ENCODE measurements at regions not wholly inside any gene's neighbourhood (a gene's known extent, or its start where the extent isn't known, plus 50 kb on each side); places are given as distances from the start of the nearest gene placed in this dataset.

DNA sequence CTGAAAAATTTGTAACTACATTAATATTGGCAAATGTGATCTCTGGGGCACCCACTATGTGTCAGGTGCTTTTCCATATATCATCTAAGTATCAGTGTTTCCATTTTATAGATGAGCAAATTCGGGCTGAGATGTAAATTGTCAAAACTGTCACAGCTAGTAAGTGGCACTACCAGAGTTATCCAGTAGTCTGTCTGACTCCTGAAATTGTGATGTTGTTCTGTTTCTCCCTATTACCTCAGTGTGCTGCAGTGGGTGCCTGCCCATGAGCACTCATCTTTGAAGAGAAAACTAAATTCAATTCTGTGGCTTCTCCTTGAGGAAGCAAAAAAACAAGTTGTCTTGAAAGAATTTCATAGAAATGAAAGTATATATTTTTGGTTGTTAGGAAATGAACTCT lies 467.4 kb upstream of the FANCL start:
- TF ChIP-seq, protein P1, sequence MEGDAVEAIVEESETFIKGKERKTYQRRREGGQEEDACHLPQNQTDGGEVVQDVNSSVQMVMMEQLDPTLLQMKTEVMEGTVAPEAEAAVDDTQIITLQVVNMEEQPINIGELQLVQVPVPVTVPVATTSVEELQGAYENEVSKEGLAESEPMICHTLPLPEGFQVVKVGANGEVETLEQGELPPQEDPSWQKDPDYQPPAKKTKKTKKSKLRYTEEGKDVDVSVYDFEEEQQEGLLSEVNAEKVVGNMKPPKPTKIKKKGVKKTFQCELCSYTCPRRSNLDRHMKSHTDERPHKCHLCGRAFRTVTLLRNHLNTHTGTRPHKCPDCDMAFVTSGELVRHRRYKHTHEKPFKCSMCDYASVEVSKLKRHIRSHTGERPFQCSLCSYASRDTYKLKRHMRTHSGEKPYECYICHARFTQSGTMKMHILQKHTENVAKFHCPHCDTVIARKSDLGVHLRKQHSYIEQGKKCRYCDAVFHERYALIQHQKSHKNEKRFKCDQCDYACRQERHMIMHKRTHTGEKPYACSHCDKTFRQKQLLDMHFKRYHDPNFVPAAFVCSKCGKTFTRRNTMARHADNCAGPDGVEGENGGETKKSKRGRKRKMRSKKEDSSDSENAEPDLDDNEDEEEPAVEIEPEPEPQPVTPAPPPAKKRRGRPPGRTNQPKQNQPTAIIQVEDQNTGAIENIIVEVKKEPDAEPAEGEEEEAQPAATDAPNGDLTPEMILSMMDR (IDR thresholded peaks at IDR 0.05; ENCODE audit: unreplicated experiment), result no peak
- H3K27ac Mint-ChIP-seq, result no peak overlapping the region
- DNase-seq (ENCODE audit: low spot score in 2 of 2, unreplicated experiment in 2 of 2), result no peak
- no peak overlapping the region for H3K4me3 Mint-ChIP-seq
- H3K9me3 Mint-ChIP-seq, result no peaks in the 10 kb centered on the region
- H3K27me3 Mint-ChIP-seq (ENCODE audit: low read depth), result no peaks in the 10 kb centered on the region
- H3K36me3 Mint-ChIP-seq, result no peaks in the 10 kb centered on the region
- no peaks in the 10 kb centered on the region for H3K4me1 Mint-ChIP-seq

DNA sequence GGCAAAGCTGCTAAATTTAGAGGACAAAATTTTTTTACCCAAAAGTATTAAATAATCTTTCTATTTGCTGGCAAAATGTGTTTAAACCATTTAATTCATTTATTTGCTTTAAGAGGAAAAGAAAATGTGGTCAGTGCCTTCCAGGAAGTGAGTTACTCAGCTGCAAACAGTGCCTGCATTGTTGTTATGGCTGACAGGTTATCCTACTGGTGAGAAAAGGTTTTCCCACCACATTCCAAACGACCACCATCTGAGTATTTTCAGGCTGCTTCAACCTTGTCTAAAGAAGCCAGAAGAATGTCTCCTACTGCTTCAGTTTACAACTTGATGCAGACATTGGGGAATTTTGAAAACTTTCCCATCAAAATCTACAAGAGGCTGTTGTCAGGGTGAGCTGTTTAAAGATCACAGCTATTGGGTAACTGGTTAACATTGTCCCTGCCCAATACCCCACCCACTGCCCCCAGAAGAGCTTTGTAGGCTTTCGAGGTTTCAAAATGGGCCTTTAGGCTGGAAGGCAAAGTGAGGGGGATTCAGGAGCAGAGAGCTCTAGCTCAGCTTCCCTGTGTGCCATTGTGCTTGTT lies 461.3 kb upstream of the FANCL start:
- Mint-ChIP-seq H3K4me1 (no peaks in the 10 kb centered on the region), H3K36me3 (no peaks in the 10 kb centered on the region), H3K4me3 (no peak overlapping the region), H3K27me3 (ENCODE audit: low read depth) (no peaks in the 10 kb centered on the region), H3K9me3 (no peaks in the 10 kb centered on the region), H3K27ac (no peak overlapping the region)
- TF ChIP-seq, protein P1 (IDR thresholded peaks at IDR 0.05; ENCODE audit: unreplicated experiment), result no peak
- DNase-seq (ENCODE audit: low spot score in 2 of 2, unreplicated experiment in 2 of 2), result no peak

DNA sequence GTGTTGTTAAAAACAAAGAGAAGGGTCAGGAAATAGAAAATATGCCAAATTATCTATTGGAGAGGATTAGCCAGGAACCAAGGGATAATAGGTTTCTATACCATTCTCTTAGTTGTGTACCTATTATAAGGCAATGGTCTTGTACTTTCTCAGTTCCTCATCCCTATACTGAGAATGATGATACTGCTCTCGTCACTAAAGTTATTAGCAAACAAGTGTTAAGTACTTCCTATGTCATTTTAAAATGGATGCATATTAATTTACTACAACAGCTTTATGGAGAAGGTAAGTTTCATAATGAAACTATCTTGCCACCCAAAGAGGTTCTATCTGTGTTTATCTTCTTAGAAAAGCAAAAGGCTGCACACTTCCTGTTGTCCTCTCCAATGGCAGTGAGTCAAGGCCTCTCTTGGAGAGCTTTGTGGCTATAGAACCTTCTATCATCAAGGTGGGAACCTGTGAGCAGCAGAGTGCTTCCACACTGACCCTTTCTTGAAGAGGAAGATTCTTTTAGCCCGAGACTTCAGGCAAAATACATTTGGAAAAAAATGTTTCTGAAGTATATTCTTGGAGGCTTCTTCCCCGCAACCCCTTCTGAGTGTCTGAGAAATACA lies 460.7 kb upstream of the FANCL start:
- TF ChIP-seq, protein P1 (IDR thresholded peaks at IDR 0.05; ENCODE audit: unreplicated experiment), result no peak
- Mint-ChIP-seq H3K36me3 (no peaks in the 10 kb centered on the region), H3K27me3 (ENCODE audit: low read depth) (no peaks in the 10 kb centered on the region), H3K4me1 (no peaks in the 10 kb centered on the region), H3K4me3 (no peak overlapping the region), H3K9me3 (no peaks in the 10 kb centered on the region), H3K27ac (no peak overlapping the region)
- no peak for DNase-seq (ENCODE audit: low spot score in 2 of 2, unreplicated experiment in 2 of 2)

DNA sequence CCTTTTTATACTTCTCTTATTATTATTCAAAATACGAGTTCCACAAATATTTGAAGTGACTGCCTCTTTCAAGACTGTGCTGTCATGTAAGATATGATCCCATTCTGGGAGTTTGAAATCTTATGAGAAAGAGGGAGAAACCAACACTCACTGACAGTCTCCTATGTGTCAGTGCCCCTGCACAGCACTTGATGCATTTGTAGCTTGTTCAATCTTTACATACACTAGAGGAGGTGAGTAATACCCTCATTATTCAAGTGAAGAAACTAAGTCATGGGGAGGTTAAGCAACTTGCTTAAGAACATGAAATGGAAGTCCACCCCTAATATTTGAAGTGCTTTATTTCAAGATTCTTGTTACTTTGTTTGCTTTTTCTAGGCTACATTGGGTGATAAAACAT lies 459.5 kb upstream of the FANCL start:
- H3K27me3 Mint-ChIP-seq (ENCODE audit: low read depth), result no peaks in the 10 kb centered on the region
- H3K27ac Mint-ChIP-seq, result no peak overlapping the region
- no peak for DNase-seq (ENCODE audit: low spot score in 2 of 2, unreplicated experiment in 2 of 2)
- no peaks in the 10 kb centered on the region for H3K36me3 Mint-ChIP-seq
- no peaks in the 10 kb centered on the region for H3K4me1 Mint-ChIP-seq
- H3K9me3 Mint-ChIP-seq, result no peaks in the 10 kb centered on the region
- TF ChIP-seq, protein P1 (IDR thresholded peaks at IDR 0.05; ENCODE audit: unreplicated experiment), result no peak
- H3K4me3 Mint-ChIP-seq, result no peak overlapping the region

DNA sequence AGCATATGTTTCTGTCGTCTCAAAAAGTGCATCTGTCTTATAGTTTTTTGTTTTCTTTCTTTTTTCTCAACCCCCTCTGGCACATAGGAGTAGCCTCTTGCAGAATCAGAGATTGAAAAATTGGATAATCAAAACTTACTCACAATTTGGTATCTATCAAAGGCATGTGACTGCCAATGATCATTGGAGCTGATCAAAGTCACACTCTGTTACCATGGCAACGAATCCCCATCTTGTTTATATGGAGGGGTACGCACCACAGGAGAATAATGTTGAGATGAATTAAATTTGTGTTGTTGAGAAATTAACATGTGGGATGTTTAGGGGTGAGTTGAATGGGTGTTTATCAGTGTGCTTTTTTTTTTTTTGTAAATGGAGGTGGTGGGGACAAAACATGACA lies 458.3 kb upstream of the FANCL start:
- TF ChIP-seq, protein P1 (IDR thresholded peaks at IDR 0.05; ENCODE audit: unreplicated experiment), result no peak
- no peaks in the 10 kb centered on the region for H3K4me1 Mint-ChIP-seq
- DNase-seq (ENCODE audit: low spot score in 2 of 2, unreplicated experiment in 2 of 2), result no peak
- no peaks in the 10 kb centered on the region for H3K27me3 Mint-ChIP-seq (ENCODE audit: low read depth)
- no peak overlapping the region for H3K4me3 Mint-ChIP-seq
- H3K27ac Mint-ChIP-seq, result no peak overlapping the region
- no peaks in the 10 kb centered on the region for H3K9me3 Mint-ChIP-seq
- H3K36me3 Mint-ChIP-seq, result no peaks in the 10 kb centered on the region

All from mesothelial cell of epicardium (in vitro differentiated cells).